IMR-90 (cell line): ENCODE measurements at regions not wholly inside any gene's neighbourhood (a gene's known extent, or its start where the extent isn't known, plus 50 kb on each side); places are given as distances from the start of the nearest gene placed in this dataset.

Source experiments
- CEBPB ChIP-seq: IDR thresholded peaks from 2 replicates; pipeline ENCODE4 v1.6.1; 2012; ENCODE audit warnings: low read depth, low read length, improper control_type of control experiment
- POLR2A ChIP-seq: IDR thresholded peaks from 2 replicates; pipeline ENCODE4 v1.6.1; 2012; ENCODE audit warnings: mild to moderate bottlenecking, low read depth, low read length
- SMC3 ChIP-seq: fragments of 150-350 bp; IDR thresholded peaks from 2 replicates; pipeline ENCODE4 v1.6.1; 2016; ENCODE audit warnings: low read depth, mild to moderate bottlenecking, antibody characterized with exemption, low read length, moderate library complexity
- TF ChIP-seq, protein P1 (sequence below): conservative IDR thresholded peaks from 2 replicates; pipeline ENCODE4 v1.5.1; 2012; ENCODE audit warnings: mild to moderate bottlenecking, low read depth, low read length, improper control_type of control experiment
- TF ChIP-seq, protein P2 (sequence below): fragments of 150-350 bp; IDR thresholded peaks from 2 replicates; pipeline ENCODE4 v1.6.1; 2017; ENCODE audit warnings: mild to moderate bottlenecking, antibody characterized with exemption, low read length, low read depth

DNA sequence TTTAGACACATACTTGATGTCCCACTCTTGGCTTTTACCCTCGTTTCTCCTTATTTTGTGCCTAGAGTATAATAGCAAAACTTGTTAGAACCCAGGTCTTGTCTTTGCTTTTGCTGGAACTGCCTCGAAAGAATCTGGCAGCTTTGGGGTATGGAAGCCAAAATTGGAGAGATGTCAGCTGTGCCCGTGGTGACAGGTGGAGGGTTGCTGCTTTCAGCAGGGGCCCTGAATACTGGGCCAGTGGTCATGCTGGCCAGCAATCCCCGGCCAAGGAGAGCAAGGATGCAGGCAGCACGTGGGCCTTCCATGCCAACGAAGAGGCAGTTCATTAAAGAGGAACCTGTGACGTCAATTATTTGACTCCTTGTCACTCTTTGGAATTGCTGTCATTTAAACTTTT lies 181.1 kb downstream of the HIPK3 start:
- TF ChIP-seq CEBPB (no peak), SMC3 (no peak), POLR2A (no peak)
- TF ChIP-seq, protein P1, sequence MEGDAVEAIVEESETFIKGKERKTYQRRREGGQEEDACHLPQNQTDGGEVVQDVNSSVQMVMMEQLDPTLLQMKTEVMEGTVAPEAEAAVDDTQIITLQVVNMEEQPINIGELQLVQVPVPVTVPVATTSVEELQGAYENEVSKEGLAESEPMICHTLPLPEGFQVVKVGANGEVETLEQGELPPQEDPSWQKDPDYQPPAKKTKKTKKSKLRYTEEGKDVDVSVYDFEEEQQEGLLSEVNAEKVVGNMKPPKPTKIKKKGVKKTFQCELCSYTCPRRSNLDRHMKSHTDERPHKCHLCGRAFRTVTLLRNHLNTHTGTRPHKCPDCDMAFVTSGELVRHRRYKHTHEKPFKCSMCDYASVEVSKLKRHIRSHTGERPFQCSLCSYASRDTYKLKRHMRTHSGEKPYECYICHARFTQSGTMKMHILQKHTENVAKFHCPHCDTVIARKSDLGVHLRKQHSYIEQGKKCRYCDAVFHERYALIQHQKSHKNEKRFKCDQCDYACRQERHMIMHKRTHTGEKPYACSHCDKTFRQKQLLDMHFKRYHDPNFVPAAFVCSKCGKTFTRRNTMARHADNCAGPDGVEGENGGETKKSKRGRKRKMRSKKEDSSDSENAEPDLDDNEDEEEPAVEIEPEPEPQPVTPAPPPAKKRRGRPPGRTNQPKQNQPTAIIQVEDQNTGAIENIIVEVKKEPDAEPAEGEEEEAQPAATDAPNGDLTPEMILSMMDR = no peak
- TF ChIP-seq, protein P2, sequence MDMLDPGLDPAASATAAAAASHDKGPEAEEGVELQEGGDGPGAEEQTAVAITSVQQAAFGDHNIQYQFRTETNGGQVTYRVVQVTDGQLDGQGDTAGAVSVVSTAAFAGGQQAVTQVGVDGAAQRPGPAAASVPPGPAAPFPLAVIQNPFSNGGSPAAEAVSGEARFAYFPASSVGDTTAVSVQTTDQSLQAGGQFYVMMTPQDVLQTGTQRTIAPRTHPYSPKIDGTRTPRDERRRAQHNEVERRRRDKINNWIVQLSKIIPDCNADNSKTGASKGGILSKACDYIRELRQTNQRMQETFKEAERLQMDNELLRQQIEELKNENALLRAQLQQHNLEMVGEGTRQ = no peak
